Body of pancreas (tissue), 4 donors: ENCODE measurements at regions not wholly inside any gene's neighbourhood (a gene's known extent, or its start where the extent isn't known, plus 50 kb on each side); places are given as distances from the start of the nearest gene placed in this dataset.

Experiments
- POLR2A ChIP-seq, 3 donors: fragments of 450-650 bp; IDR thresholded peaks; one replicate each; pipeline ENCODE4 v1.6.1; 2016; ENCODE audit warnings: antibody characterized with exemption in 3 of 3, mild to moderate bottlenecking in 2 of 3
- TF ChIP-seq, protein P1 (sequence below), 7 experiments: fragments of 450-650 bp in 4 of 7; fragments of 200-600 bp in 3 of 7; sonication (generic) in 3 of 7; IDR thresholded peaks; one replicate each; pipeline ENCODE4 v1.5.1; 2016 to 2019; ENCODE audit warnings: antibody characterized with exemption in 7 of 7

DNA sequence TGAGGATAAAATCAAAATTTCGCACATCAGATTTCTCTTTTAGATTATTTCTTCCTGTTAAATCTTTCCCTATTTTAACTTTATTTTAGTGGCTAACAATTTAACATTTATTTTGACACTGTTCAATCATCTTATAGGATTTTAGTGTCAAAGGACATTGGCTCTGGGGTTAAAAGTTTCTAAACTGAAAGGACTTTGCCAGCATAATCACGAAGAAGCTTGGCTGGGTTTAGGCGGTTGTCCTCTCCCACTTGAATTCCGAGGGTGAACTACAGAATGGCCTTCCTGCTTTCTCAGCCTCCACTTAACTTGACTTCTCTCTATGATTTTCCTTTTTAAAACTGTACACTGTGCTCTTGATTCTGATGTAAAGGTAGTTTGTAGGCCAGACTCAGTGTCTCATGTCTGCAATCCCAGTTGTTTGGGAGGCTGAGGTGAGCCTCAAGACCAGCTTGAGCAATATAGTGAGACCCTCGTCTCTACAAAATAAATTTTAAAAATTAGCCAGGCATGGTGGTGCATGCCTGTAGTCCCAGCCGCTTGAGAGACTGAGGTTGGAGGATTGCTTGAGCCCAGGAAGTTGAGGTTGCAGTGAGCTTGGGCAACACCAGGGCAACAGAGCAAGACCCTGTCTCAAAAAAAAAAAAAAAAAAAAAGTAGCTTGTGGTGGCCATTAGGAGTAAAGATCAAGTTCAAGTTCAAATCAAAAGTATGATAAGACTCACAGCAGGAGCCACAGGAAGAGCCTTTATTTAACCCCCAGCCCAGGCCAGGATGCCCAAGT lies 54.8 kb upstream of the KATNAL1 start:
- TF ChIP-seq, protein P1, sequence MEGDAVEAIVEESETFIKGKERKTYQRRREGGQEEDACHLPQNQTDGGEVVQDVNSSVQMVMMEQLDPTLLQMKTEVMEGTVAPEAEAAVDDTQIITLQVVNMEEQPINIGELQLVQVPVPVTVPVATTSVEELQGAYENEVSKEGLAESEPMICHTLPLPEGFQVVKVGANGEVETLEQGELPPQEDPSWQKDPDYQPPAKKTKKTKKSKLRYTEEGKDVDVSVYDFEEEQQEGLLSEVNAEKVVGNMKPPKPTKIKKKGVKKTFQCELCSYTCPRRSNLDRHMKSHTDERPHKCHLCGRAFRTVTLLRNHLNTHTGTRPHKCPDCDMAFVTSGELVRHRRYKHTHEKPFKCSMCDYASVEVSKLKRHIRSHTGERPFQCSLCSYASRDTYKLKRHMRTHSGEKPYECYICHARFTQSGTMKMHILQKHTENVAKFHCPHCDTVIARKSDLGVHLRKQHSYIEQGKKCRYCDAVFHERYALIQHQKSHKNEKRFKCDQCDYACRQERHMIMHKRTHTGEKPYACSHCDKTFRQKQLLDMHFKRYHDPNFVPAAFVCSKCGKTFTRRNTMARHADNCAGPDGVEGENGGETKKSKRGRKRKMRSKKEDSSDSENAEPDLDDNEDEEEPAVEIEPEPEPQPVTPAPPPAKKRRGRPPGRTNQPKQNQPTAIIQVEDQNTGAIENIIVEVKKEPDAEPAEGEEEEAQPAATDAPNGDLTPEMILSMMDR (IDR thresholded peaks at IDR 0.05): no peak
- TF ChIP-seq POLR2A (IDR thresholded peaks at IDR 0.05): no peak
